Loucy (cell line): ENCODE measurements at regions not wholly inside any gene's neighbourhood (a gene's known extent, or its start where the extent isn't known, plus 50 kb on each side); places are given as distances from the start of the nearest gene placed in this dataset.

Experiments used
- H2AFZ ChIP-seq: fragments of 200-600 bp; sonication (generic); 2 replicates; pipeline ENCODE4 v1.6.0; 2016; ENCODE audit warnings: antibody characterized with exemption, mild to moderate bottlenecking, low read length, moderate library complexity
- H3F3A ChIP-seq: fragments of 200-600 bp; 2 replicates; pipeline ENCODE4 v1.6.0; 2016; ENCODE audit warnings: antibody characterized with exemption, low read depth, mild to moderate bottlenecking
- H3K27me3 ChIP-seq: fragments of 200-600 bp; sonication (generic); 2 replicates; pipeline ENCODE4 v1.6.1; 2014; ENCODE audit warnings: low read length, mild to moderate bottlenecking; ENCODE audit not compliant: insufficient read depth, poor library complexity, severe bottlenecking
- H3K36me3 ChIP-seq: fragments of 200-600 bp; sonication (generic); 2 replicates; pipeline ENCODE4 v1.6.1; 2016; ENCODE audit warnings: low read length; ENCODE audit not compliant: insufficient read depth
- H3K4me1 ChIP-seq: fragments of 200-600 bp; sonication (generic); 2 replicates; pipeline ENCODE4 v1.5.1; 2014; ENCODE audit warnings: low read length, mild to moderate bottlenecking; ENCODE audit not compliant: insufficient read depth, poor library complexity, severe bottlenecking
- H3K4me2 ChIP-seq: fragments of 200-600 bp; sonication (generic); 2 replicates; pipeline ENCODE4 v1.6.0; 2014; ENCODE audit warnings: antibody characterized with exemption, low read length, low read depth, mild to moderate bottlenecking; ENCODE audit not compliant: poor library complexity, severe bottlenecking
- H3K4me3 ChIP-seq: fragments of 200-600 bp; sonication (generic); 2 replicates; pipeline ENCODE4 v1.5.1; 2014; ENCODE audit warnings: low read length, mild to moderate bottlenecking, mixed read lengths; ENCODE audit not compliant: poor library complexity, severe bottlenecking
- H3K79me2 ChIP-seq: fragments of 200-600 bp; sonication (generic); 2 replicates; pipeline ENCODE4 v1.6.1; 2014; ENCODE audit warnings: low read length; ENCODE audit not compliant: insufficient read depth
- H3K9ac ChIP-seq: fragments of 200-600 bp; sonication (generic); 2 replicates; pipeline ENCODE4 v1.6.0; 2014; ENCODE audit warnings: mild to moderate bottlenecking, low read depth, low read length, moderate library complexity; ENCODE audit not compliant: poor library complexity, severe bottlenecking
- H3K9me2 ChIP-seq: fragments of 200-600 bp; sonication (generic); replicated peaks from 2 replicates; pipeline ENCODE4 v1.6.1; 2016; ENCODE audit warnings: low read depth, low read length, mixed read lengths
- H3K9me3 ChIP-seq: fragments of 200-600 bp; sonication (generic); 2 replicates; pipeline ENCODE4 v1.6.1; 2014; ENCODE audit warnings: mild to moderate bottlenecking, antibody characterized with exemption, low read length, low read depth; ENCODE audit not compliant: insufficient read depth
- H4K20me1 ChIP-seq: fragments of 200-600 bp; sonication (generic); 2 replicates; pipeline ENCODE4 v1.6.0; 2014; ENCODE audit warnings: antibody characterized with exemption, low read length, mild to moderate bottlenecking; ENCODE audit not compliant: insufficient read depth, poor library complexity, severe bottlenecking
- EZH2phosphoT487 ChIP-seq: fragments of 200-600 bp; IDR thresholded peaks from 2 replicates; pipeline ENCODE4 v1.6.1; 2018; ENCODE audit warnings: antibody characterized with exemption, mild to moderate bottlenecking, moderate library complexity, borderline replicate concordance
- TF ChIP-seq, protein P1 (sequence below): fragments of 200-600 bp; sonication (generic); conservative IDR thresholded peaks from 2 replicates; pipeline ENCODE4 v1.5.1; 2014; ENCODE audit warnings: mild to moderate bottlenecking, antibody characterized with exemption, low read length

DNA sequence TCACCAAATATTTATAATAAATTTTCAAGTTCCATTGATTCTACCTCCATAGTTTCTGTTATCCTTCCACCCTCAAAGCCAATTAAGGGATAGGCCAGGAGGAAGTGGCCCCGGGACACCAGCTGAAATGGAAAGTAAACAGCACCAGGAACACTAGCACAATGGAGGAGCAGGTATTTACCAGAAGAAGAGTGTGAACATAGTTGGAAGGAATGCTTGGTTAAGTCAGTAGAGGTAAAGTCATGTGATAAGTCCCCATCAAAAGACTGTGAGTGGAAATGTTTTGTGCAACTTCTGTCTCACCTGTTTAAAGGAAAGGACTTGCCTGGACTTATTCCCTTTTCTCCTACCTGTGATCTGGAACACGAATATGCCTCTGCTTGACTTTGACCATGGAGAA, 146.7 kb upstream of the RAI14 start:
- no peaks in the 10 kb centered on the region for H3K36me3 ChIP-seq
- H3K9me2 ChIP-seq: no peaks in the 10 kb centered on the region
- no peaks in the 10 kb centered on the region for H3F3A ChIP-seq
- no peak overlapping the region for H3K9ac ChIP-seq
- no peak for TF ChIP-seq EZH2phosphoT487
- TF ChIP-seq, protein P1, sequence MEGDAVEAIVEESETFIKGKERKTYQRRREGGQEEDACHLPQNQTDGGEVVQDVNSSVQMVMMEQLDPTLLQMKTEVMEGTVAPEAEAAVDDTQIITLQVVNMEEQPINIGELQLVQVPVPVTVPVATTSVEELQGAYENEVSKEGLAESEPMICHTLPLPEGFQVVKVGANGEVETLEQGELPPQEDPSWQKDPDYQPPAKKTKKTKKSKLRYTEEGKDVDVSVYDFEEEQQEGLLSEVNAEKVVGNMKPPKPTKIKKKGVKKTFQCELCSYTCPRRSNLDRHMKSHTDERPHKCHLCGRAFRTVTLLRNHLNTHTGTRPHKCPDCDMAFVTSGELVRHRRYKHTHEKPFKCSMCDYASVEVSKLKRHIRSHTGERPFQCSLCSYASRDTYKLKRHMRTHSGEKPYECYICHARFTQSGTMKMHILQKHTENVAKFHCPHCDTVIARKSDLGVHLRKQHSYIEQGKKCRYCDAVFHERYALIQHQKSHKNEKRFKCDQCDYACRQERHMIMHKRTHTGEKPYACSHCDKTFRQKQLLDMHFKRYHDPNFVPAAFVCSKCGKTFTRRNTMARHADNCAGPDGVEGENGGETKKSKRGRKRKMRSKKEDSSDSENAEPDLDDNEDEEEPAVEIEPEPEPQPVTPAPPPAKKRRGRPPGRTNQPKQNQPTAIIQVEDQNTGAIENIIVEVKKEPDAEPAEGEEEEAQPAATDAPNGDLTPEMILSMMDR: no peak
- H3K4me2 ChIP-seq: no peak overlapping the region
- no peak overlapping the region for H3K4me3 ChIP-seq
- no peak overlapping the region for H2AFZ ChIP-seq
- H3K4me1 ChIP-seq: no peaks in the 10 kb centered on the region
- H3K27me3 ChIP-seq: no peaks in the 10 kb centered on the region
- no peaks in the 10 kb centered on the region for H3K9me3 ChIP-seq
- H3K79me2 ChIP-seq: no peaks in the 10 kb centered on the region
- H4K20me1 ChIP-seq: no peaks in the 10 kb centered on the region

DNA sequence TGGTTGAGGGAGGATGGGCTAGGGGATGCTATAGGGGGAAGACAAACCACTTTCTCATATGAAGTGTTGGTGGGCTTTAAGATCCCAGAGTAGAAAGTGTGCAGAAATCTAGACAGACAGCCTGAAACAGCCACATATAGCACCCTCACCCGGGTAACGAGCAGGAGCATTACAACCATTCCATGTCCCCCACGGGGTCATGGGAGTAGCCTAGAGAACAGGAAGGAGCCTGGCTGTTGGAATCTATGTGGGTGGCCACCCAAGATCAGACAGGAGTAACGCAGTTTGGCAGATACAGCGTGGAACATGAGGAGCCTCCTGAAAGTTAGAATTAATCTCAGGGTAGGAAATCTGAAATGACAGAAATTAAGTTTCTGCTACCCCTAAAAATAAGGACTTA, 146.1 kb upstream of the RAI14 start:
- no peaks in the 10 kb centered on the region for H3K9me3 ChIP-seq

DNA sequence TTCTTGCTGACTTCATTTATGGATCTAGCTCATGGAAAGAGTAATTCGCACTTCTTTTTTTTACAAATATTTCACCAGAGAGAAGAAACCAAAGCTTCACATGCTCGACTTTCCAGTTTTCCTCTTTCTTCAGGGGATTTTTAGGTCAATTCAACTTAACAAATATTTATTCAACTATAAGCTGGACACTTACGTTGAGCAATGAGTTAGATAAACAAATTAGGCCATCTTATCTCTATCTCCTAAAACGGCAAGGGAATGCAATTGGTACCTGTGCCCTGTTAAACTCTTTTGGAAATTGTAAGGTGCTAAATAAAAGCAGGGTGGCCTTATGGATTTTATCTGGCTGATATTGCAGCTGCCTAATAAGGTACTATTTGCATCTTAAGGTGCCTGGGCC, 145.1 kb upstream of the RAI14 start:
- no peak overlapping the region for H3K4me3 ChIP-seq
- TF ChIP-seq EZH2phosphoT487: no peak
- TF ChIP-seq, protein P1: no peak
- H2AFZ ChIP-seq: no peak overlapping the region
- H3K4me1 ChIP-seq: no peaks in the 10 kb centered on the region
- H3K36me3 ChIP-seq: no peaks in the 10 kb centered on the region
- H3K9me2 ChIP-seq: no peaks in the 10 kb centered on the region
- no peak overlapping the region for H3K9ac ChIP-seq
- no peaks in the 10 kb centered on the region for H3K79me2 ChIP-seq
- H3F3A ChIP-seq: no peaks in the 10 kb centered on the region
- no peaks in the 10 kb centered on the region for H3K27me3 ChIP-seq
- H3K9me3 ChIP-seq: no peaks in the 10 kb centered on the region
- no peaks in the 10 kb centered on the region for H4K20me1 ChIP-seq
- no peak overlapping the region for H3K4me2 ChIP-seq

More for the DNA sequence above, 146.1 kb upstream of the RAI14 start:
- TF ChIP-seq, protein P1: no peak
- TF ChIP-seq EZH2phosphoT487: no peak
- Histone ChIP-seq H3K27me3 (no peaks in the 10 kb centered on the region), H3K4me1 (no peaks in the 10 kb centered on the region), H3K9ac (no peak overlapping the region), H3K36me3 (no peaks in the 10 kb centered on the region), H3F3A (no peaks in the 10 kb centered on the region), H3K4me3 (no peak overlapping the region), H2AFZ (no peak overlapping the region), H3K4me2 (no peak overlapping the region), H3K79me2 (no peaks in the 10 kb centered on the region), H4K20me1 (no peaks in the 10 kb centered on the region), H3K9me2 (no peaks in the 10 kb centered on the region)
